H9 (cell line): ENCODE measurements at regions not wholly inside any gene's neighbourhood (a gene's known extent, or its start where the extent isn't known, plus 50 kb on each side); places are given as distances from the start of the nearest gene placed in this dataset.

Source experiments
- DNase-seq: peaks from one replicate; pipeline ENCODE4 v3.0.0-alpha.2; 2017
- H2AFZ ChIP-seq: one replicate; pipeline ENCODE4 v1.6.1; 2013; ENCODE audit warnings: mild to moderate bottlenecking, low read length, control low read depth, moderate library complexity
- H2AK5ac ChIP-seq: 2 replicates; pipeline ENCODE4 v1.6.1; 2013; ENCODE audit warnings: low read length, control low read depth, mixed read lengths; ENCODE audit not compliant: insufficient read length
- H2BK120ac ChIP-seq: one replicate; pipeline ENCODE4 v1.6.1; 2013; ENCODE audit warnings: low read depth, mild to moderate bottlenecking, low read length, control low read depth, inconsistent platforms; ENCODE audit not compliant: poor library complexity, severe bottlenecking
- H2BK12ac ChIP-seq: 2 replicates; pipeline ENCODE4 v1.6.1; 2013; ENCODE audit warnings: low read length, control low read depth, mixed read lengths, low read depth; ENCODE audit not compliant: insufficient read length
- H2BK15ac ChIP-seq: 2 replicates; pipeline ENCODE4 v1.6.1; 2013; ENCODE audit warnings: low read depth, low read length, control low read depth
- H2BK20ac ChIP-seq: one replicate; pipeline ENCODE4 v1.6.1; 2013; ENCODE audit warnings: low read depth, mild to moderate bottlenecking, low read length, control low read depth, inconsistent platforms; ENCODE audit not compliant: poor library complexity, severe bottlenecking
- H2BK5ac ChIP-seq: 2 replicates; pipeline ENCODE4 v1.6.1; 2013; ENCODE audit warnings: low read length, control low read depth, mixed read lengths; ENCODE audit not compliant: insufficient read length
- H3K14ac ChIP-seq: 2 replicates; pipeline ENCODE4 v1.6.1; 2013; ENCODE audit warnings: low read length, control low read depth; ENCODE audit not compliant: insufficient read depth
- H3K18ac ChIP-seq: 2 replicates; pipeline ENCODE4 v1.6.1; 2013; ENCODE audit warnings: low read depth, mild to moderate bottlenecking, mixed read lengths, low read length, control low read depth; ENCODE audit not compliant: insufficient read length
- H3K23ac ChIP-seq: 2 replicates; pipeline ENCODE4 v1.6.1; 2013; ENCODE audit warnings: low read length, control low read depth, mixed read lengths, low read depth; ENCODE audit not compliant: insufficient read length
- H3K23me2 ChIP-seq: 2 replicates; pipeline ENCODE4 v1.6.1; 2013; ENCODE audit warnings: low read depth, mild to moderate bottlenecking, mixed read lengths, low read length, control low read depth; ENCODE audit not compliant: insufficient read length, poor library complexity, severe bottlenecking
- H3K27ac ChIP-seq: 2 replicates; pipeline ENCODE4 v1.5.1; 2013; ENCODE audit warnings: low read length, control low read depth, mixed read lengths, low read depth; ENCODE audit not compliant: insufficient read length
- H3K27me3 ChIP-seq: 2 replicates; pipeline ENCODE4 v1.6.1; 2013; ENCODE audit warnings: low read length, control low read depth, inconsistent platforms; ENCODE audit not compliant: insufficient read depth
- H3K4ac ChIP-seq: 2 replicates; pipeline ENCODE4 v1.6.1; 2013; ENCODE audit warnings: low read depth, mild to moderate bottlenecking, control low read depth, inconsistent platforms, low read length, moderate library complexity
- H3K4me1 ChIP-seq: 2 replicates; pipeline ENCODE4 v1.6.1; 2013; ENCODE audit warnings: low read length, control low read depth, inconsistent platforms; ENCODE audit not compliant: insufficient read depth
- H3K4me2 ChIP-seq: 2 replicates; pipeline ENCODE4 v1.6.1; 2013; ENCODE audit warnings: low read length, control low read depth, mixed read lengths; ENCODE audit not compliant: insufficient read length, insufficient read depth
- H3K56ac ChIP-seq: 2 replicates; pipeline ENCODE4 v1.6.1; 2013; ENCODE audit warnings: low read depth, mild to moderate bottlenecking, mixed read lengths, low read length, control low read depth; ENCODE audit not compliant: insufficient read length
- H3K79me1 ChIP-seq: 2 replicates; pipeline ENCODE4 v1.6.1; 2013; ENCODE audit warnings: low read depth, mild to moderate bottlenecking, moderate library complexity, low read length, control low read depth, inconsistent platforms; ENCODE audit not compliant: insufficient read depth, poor library complexity, severe bottlenecking
- H3K79me2 ChIP-seq: 2 replicates; pipeline ENCODE4 v1.6.1; 2013; ENCODE audit warnings: low read length, control low read depth, inconsistent platforms; ENCODE audit not compliant: insufficient read depth
- H3K9ac ChIP-seq: 2 replicates; pipeline ENCODE4 v1.6.1; 2013; ENCODE audit warnings: low read length, control low read depth, mixed read lengths; ENCODE audit not compliant: insufficient read length; ENCODE audit errors: extremely low read depth
- H3K9me3 ChIP-seq: one replicate; pipeline ENCODE4 v1.6.1; 2013; ENCODE audit warnings: low read depth, low read length, inconsistent platforms; ENCODE audit not compliant: control insufficient read depth
- H3T11ph ChIP-seq: one replicate; pipeline ENCODE4 v1.6.1; 2013; ENCODE audit warnings: mild to moderate bottlenecking, low read length, control low read depth, inconsistent platforms
- H4K20me1 ChIP-seq: one replicate; pipeline ENCODE4 v1.6.1; 2013; ENCODE audit not compliant: control insufficient read depth, insufficient read length, insufficient read depth
- H4K5ac ChIP-seq: 2 replicates; pipeline ENCODE4 v1.6.1; 2013; ENCODE audit warnings: low read depth, mild to moderate bottlenecking, mixed read lengths, low read length, control low read depth; ENCODE audit not compliant: insufficient read length
- H4K8ac ChIP-seq: replicated peaks from 2 replicates; pipeline ENCODE4 v1.6.1; 2013; ENCODE audit warnings: low read length, control low read depth, mixed read lengths, low read depth; ENCODE audit not compliant: insufficient read length
- H4K91ac ChIP-seq: 2 replicates; pipeline ENCODE4 v1.6.1; 2013; ENCODE audit warnings: low read depth, mild to moderate bottlenecking, moderate library complexity, mixed read lengths, low read length, control low read depth; ENCODE audit not compliant: insufficient read length
- H3K27ac Mint-ChIP-seq, 3 experiments: 2 replicates in 2 of 3; 3 replicates in 1 of 3; pipeline ENCODE4 v1.8.0; 2020 to 2021; ENCODE audit warnings: mixed read lengths in 3 of 3, mild to moderate bottlenecking in 1 of 3, moderate library complexity in 1 of 3
- H3K27me3 Mint-ChIP-seq: 2 replicates; pipeline ENCODE4 v1.8.0; 2021; ENCODE audit warnings: low read depth, mild to moderate bottlenecking, moderate library complexity, mixed read lengths
- H3K36me3 Mint-ChIP-seq, 3 experiments: 2 replicates in 2 of 3; 3 replicates in 1 of 3; pipeline ENCODE4 v1.8.0; 2020 to 2021; ENCODE audit warnings: low read depth in 3 of 3, mixed read lengths in 3 of 3; ENCODE audit not compliant: insufficient read depth in 1 of 3
- H3K4me1 Mint-ChIP-seq, 2 experiments: 2 replicates each; pipeline ENCODE4 v1.8.0; 2020; ENCODE audit warnings: mixed read lengths in 2 of 2
- H3K4me3 Mint-ChIP-seq, 2 experiments: 2 replicates in 1 of 2; 3 replicates in 1 of 2; pipeline ENCODE4 v1.8.0; 2020 to 2021; ENCODE audit warnings: mild to moderate bottlenecking in 2 of 2, mixed read lengths in 2 of 2, moderate library complexity in 1 of 2
- H3K9me3 Mint-ChIP-seq, 2 experiments: 2 replicates in 1 of 2; 3 replicates in 1 of 2; pipeline ENCODE4 v1.8.0; 2020; ENCODE audit warnings: mild to moderate bottlenecking in 2 of 2, mixed read lengths in 2 of 2, moderate library complexity in 1 of 2
- WGBS: extraction: QIAGEN DNeasy Blood & Tissue Kit; methylation state at CpG from one replicate; pipeline ENCODE4 v1.1.7; 2013; ENCODE audit warnings: missing lambda C conversion rate, low lambda C conversion rate, mixed read lengths; ENCODE audit not compliant: insufficient read length; ENCODE audit errors: extremely low coverage; 5-methylcytosine and 5-hydroxymethylcytosine counted together
- TF ChIP-seq, protein P1 (sequence below): fragments of 200-600 bp; sonication (generic); conservative IDR thresholded peaks from 3 replicates; pipeline ENCODE4 v1.8.0; 2021; ENCODE audit warnings: antibody characterized with exemption, mild to moderate bottlenecking

GRCh38 chr9:124163760-124164255 lies 93.9 kb upstream of the NEK6 start:
- H3K4ac ChIP-seq = no peak overlapping the region

More at GRCh38 chr9:124163760-124164255, 93.9 kb upstream of the NEK6 start:
- H3K4me1 ChIP-seq = no peaks in the 10 kb centered on the region
- no peaks in the 10 kb centered on the region for H3K79me1 ChIP-seq
- Mint-ChIP-seq H3K9me3 (no peaks in the 10 kb centered on the region), H3K36me3 (no peaks in the 10 kb centered on the region), H3K27ac (no peak overlapping the region), H3K4me3 (no peak overlapping the region), H3K4me1 (no peaks in the 10 kb centered on the region), H3K27me3 (peaks cover 19% of the 10 kb centered on the region)
- no peak overlapping the region for H3K23ac ChIP-seq
- no peak overlapping the region for H2AFZ ChIP-seq
- no peak overlapping the region for H2BK5ac ChIP-seq
- H2BK15ac ChIP-seq = no peak overlapping the region
- no peak overlapping the region for H4K8ac ChIP-seq
- H4K20me1 ChIP-seq = no peaks in the 10 kb centered on the region
- TF ChIP-seq, protein P1, sequence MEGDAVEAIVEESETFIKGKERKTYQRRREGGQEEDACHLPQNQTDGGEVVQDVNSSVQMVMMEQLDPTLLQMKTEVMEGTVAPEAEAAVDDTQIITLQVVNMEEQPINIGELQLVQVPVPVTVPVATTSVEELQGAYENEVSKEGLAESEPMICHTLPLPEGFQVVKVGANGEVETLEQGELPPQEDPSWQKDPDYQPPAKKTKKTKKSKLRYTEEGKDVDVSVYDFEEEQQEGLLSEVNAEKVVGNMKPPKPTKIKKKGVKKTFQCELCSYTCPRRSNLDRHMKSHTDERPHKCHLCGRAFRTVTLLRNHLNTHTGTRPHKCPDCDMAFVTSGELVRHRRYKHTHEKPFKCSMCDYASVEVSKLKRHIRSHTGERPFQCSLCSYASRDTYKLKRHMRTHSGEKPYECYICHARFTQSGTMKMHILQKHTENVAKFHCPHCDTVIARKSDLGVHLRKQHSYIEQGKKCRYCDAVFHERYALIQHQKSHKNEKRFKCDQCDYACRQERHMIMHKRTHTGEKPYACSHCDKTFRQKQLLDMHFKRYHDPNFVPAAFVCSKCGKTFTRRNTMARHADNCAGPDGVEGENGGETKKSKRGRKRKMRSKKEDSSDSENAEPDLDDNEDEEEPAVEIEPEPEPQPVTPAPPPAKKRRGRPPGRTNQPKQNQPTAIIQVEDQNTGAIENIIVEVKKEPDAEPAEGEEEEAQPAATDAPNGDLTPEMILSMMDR = no peak
- H3T11ph ChIP-seq = no peak overlapping the region
- H3K4me2 ChIP-seq = no peak overlapping the region
- no peak overlapping the region for H2BK12ac ChIP-seq
- no CpG with 5 or more reads among the region's 2 CpGs for WGBS
- no peak overlapping the region for H3K9ac ChIP-seq
- no peak overlapping the region for H3K27ac ChIP-seq
- no peak overlapping the region for H3K56ac ChIP-seq
- H3K79me2 ChIP-seq = no peaks in the 10 kb centered on the region
- no peak overlapping the region for H4K5ac ChIP-seq
- H3K18ac ChIP-seq = no peak overlapping the region
- no peaks in the 10 kb centered on the region for H3K27me3 ChIP-seq
- H2BK120ac ChIP-seq = no peak overlapping the region
- H2BK20ac ChIP-seq = no peak overlapping the region
- no peaks in the 10 kb centered on the region for H3K23me2 ChIP-seq
- H3K9me3 ChIP-seq = no peaks in the 10 kb centered on the region
- H3K14ac ChIP-seq = no peak overlapping the region
- H4K91ac ChIP-seq = no peak overlapping the region
- H2AK5ac ChIP-seq = no peak overlapping the region
- DNase-seq = no peak
